Keratinocyte (primary cell): ENCODE measurements at regions not wholly inside any gene's neighbourhood (a gene's known extent, or its start where the extent isn't known, plus 50 kb on each side); places are given as distances from the start of the nearest gene placed in this dataset.

Source experiments
- DNase-seq: peaks from one replicate; pipeline ENCODE4 v3.0.0-alpha.2; 2011; ENCODE audit warnings: low read depth, missing footprints, low spot score
- FAIRE-seq: peaks from 2 replicates; lab custom pipeline; 2011; peaks lifted over from hg19 to GRCh38; lab: Jason Lieb, UNC
- H2AFZ ChIP-seq: 2 replicates; pipeline ENCODE4 v1.6.0; 2012; ENCODE audit warnings: low read length, control low read depth, inconsistent platforms; ENCODE audit not compliant: control insufficient read depth
- H3K27ac ChIP-seq: 2 replicates; pipeline ENCODE4 v1.5.1; 2011; ENCODE audit warnings: low read length; ENCODE audit not compliant: control insufficient read depth, insufficient read depth
- H3K27me3 ChIP-seq: 3 replicates; pipeline ENCODE4 v1.6.0; 2011; ENCODE audit warnings: low read length; ENCODE audit not compliant: control insufficient read depth, insufficient read depth; ENCODE audit errors: extremely low read depth
- H3K36me3 ChIP-seq, 2 experiments: 2 replicates in 1 of 2; 3 replicates in 1 of 2; pipeline ENCODE4 v1.5.1; 2011; ENCODE audit warnings: low read length in 2 of 2, mild to moderate bottlenecking in 1 of 2; ENCODE audit not compliant: control insufficient read depth in 2 of 2, insufficient read depth in 2 of 2; ENCODE audit errors: extremely low read depth in 1 of 2
- H3K4me1 ChIP-seq: 3 replicates; pipeline ENCODE4 v1.5.1; 2011; ENCODE audit warnings: low read length; ENCODE audit not compliant: control insufficient read depth, insufficient read depth; ENCODE audit errors: extremely low read depth
- H3K4me2 ChIP-seq: 3 replicates; pipeline ENCODE4 v1.6.0; 2011; ENCODE audit warnings: low read depth, low read length; ENCODE audit not compliant: control insufficient read depth, insufficient read depth; ENCODE audit errors: extremely low read depth
- H3K4me3 ChIP-seq, 3 experiments: fragments of 200-600 bp in 1 of 3; sonication (generic) in 1 of 3; 2 replicates in 2 of 3; 3 replicates in 1 of 3; pipeline ENCODE4 v1.5.1; 2011 to 2016; ENCODE audit warnings: low read length in 3 of 3, mild to moderate bottlenecking in 3 of 3, control low read depth in 2 of 3, inconsistent platforms in 1 of 3, low read depth in 1 of 3, mixed read lengths in 1 of 3, mixed run types in 1 of 3, moderate library complexity in 1 of 3; ENCODE audit not compliant: control insufficient read depth in 2 of 3, insufficient read depth in 2 of 3; ENCODE audit errors: extremely low read depth in 1 of 3
- H3K79me2 ChIP-seq: 2 replicates; pipeline ENCODE4 v1.6.0; 2012; ENCODE audit warnings: low read length; ENCODE audit not compliant: control insufficient read depth, insufficient read depth
- H3K9ac ChIP-seq: 3 replicates; pipeline ENCODE4 v1.6.0; 2011; ENCODE audit warnings: low read length; ENCODE audit not compliant: control insufficient read depth, insufficient read depth; ENCODE audit errors: extremely low read depth
- H3K9me1 ChIP-seq: 3 replicates; pipeline ENCODE4 v1.6.0; 2011; ENCODE audit warnings: low read length; ENCODE audit not compliant: control insufficient read depth, insufficient read depth; ENCODE audit errors: extremely low read depth
- H3K9me3 ChIP-seq: 2 replicates; pipeline ENCODE4 v1.5.1; 2012; ENCODE audit warnings: low read depth, low read length; ENCODE audit not compliant: control insufficient read depth
- H4K20me1 ChIP-seq: 3 replicates; pipeline ENCODE4 v1.6.0; 2011; ENCODE audit warnings: low read length; ENCODE audit not compliant: control insufficient read depth, insufficient read depth; ENCODE audit errors: extremely low read depth
- CTCF ChIP-seq, 3 experiments: IDR thresholded peaks in 1 of 3; conservative IDR thresholded peaks in 1 of 3; optimal IDR thresholded peaks in 1 of 3; 2 replicates in 2 of 3; 3 replicates in 1 of 3; pipeline versions ENCODE3 to v1.5.1; 2011; ENCODE audit warnings: low read length in 3 of 3, mild to moderate bottlenecking in 3 of 3, moderate library complexity in 2 of 3, control low read depth in 1 of 3, inconsistent platforms in 1 of 3; ENCODE audit not compliant: insufficient read depth in 2 of 3; ENCODE audit errors: extremely low read depth in 1 of 3
- EZH2 ChIP-seq: IDR thresholded peaks from one replicate; pipeline ENCODE4 v1.6.1; 2012; ENCODE audit warnings: inconsistent platforms, mild to moderate bottlenecking, low read length, moderate library complexity
- dilution Hi-C: fragments of 300-500 bp; cut with MboI; formaldehyde crosslinking; loops from one replicate; pipeline ENCODE4 v1.7.0; 2020; ENCODE audit warnings: low sequenced_read_pairs; ENCODE audit not compliant: extremely low pct_ligation_motif_present

- no peaks in the 10 kb centered on the region for H3K79me2 ChIP-seq
- no peak overlapping the region for H3K4me3 ChIP-seq
- H3K27me3 ChIP-seq: no peaks in the 10 kb centered on the region
- H3K4me1 ChIP-seq: no peaks in the 10 kb centered on the region
- no peak for FAIRE-seq
- dilution Hi-C loops: no loop called here
- H3K27ac ChIP-seq: no peak overlapping the region
- H3K9me1 ChIP-seq: no peaks in the 10 kb centered on the region
- no peaks in the 10 kb centered on the region for H3K9me3 ChIP-seq
- H2AFZ ChIP-seq: no peak overlapping the region
- H3K9ac ChIP-seq: no peak overlapping the region
- H4K20me1 ChIP-seq: no peaks in the 10 kb centered on the region
- no peaks in the 10 kb centered on the region for H3K36me3 ChIP-seq
- no peak overlapping the region for H3K4me2 ChIP-seq
- TF ChIP-seq EZH2: no peak
- no peak for TF ChIP-seq CTCF (optimal IDR thresholded peaks at IDR 0.05 in 1 of 3, IDR thresholded peaks at IDR 0.05 in 1 of 3, conservative IDR thresholded peaks at IDR 0.05 in 1 of 3; ENCODE audit: extremely low read depth in 1 of 3, insufficient read depth in 2 of 3, low read length in 3 of 3)
- no peak for DNase-seq
These were observed 1142.1 kb upstream of the CADM2 start for GRCh38 chr3:83816653-83817052.

- no peaks in the 10 kb centered on the region for H3K27me3 ChIP-seq
- H4K20me1 ChIP-seq: no peaks in the 10 kb centered on the region
- no peak overlapping the region for H3K4me3 ChIP-seq
- no peaks in the 10 kb centered on the region for H3K4me1 ChIP-seq
- dilution Hi-C loops: no loop called here
- TF ChIP-seq EZH2: no peak
- no peak for TF ChIP-seq CTCF (optimal IDR thresholded peaks at IDR 0.05 in 1 of 3, IDR thresholded peaks at IDR 0.05 in 1 of 3, conservative IDR thresholded peaks at IDR 0.05 in 1 of 3; ENCODE audit: extremely low read depth in 1 of 3, insufficient read depth in 2 of 3, low read length in 3 of 3)
- no peaks in the 10 kb centered on the region for H3K36me3 ChIP-seq
- H3K79me2 ChIP-seq: no peaks in the 10 kb centered on the region
- no peak for FAIRE-seq
- no peak overlapping the region for H3K9ac ChIP-seq
- no peak overlapping the region for H3K4me2 ChIP-seq
- no peak overlapping the region for H3K27ac ChIP-seq
- no peak overlapping the region for H2AFZ ChIP-seq
- no peak for DNase-seq
- no peaks in the 10 kb centered on the region for H3K9me3 ChIP-seq
- no peaks in the 10 kb centered on the region for H3K9me1 ChIP-seq
These were observed 1137.3 kb upstream of the CADM2 start for GRCh38 chr3:83821506-83821905.
